ENCODE measurements at regions not wholly inside any gene's neighbourhood (a gene's known extent, or its start where the extent isn't known, plus 50 kb on each side); places are given as distances from the start of the nearest gene placed in this dataset.

- DNase-seq = no peak
Observed at GRCh38 chr2:60290509-60290908, 262.9 kb downstream of the BCL11A start.

GRCh38 chr2:60285626-60286316, 267.7 kb downstream of the BCL11A start:
- no peak for DNase-seq

GRCh38 chr2:60283626-60284025, 269.8 kb downstream of the BCL11A start:
- DNase-seq = no peak

GRCh38 chr2:60282886-60283285, 270.6 kb downstream of the BCL11A start:
- DNase-seq = no peak

GRCh38 chr2:60281730-60282129, 271.7 kb downstream of the BCL11A start:
- DNase-seq = no peak

- DNase-seq = no peak
Observed at GRCh38 chr2:60280238-60280637, 273.2 kb downstream of the BCL11A start.

- DNase-seq = no peak
Observed at GRCh38 chr2:60278906-60279305, 274.5 kb downstream of the BCL11A start.

GRCh38 chr2:60275958-60276357, 277.5 kb downstream of the BCL11A start:
- no peak for DNase-seq

- DNase-seq = no peak
Observed at GRCh38 chr2:60273836-60274235, 279.6 kb downstream of the BCL11A start.

GRCh38 chr2:60271713-60272112, 281.7 kb downstream of the BCL11A start:
- no peak for DNase-seq

GRCh38 chr2:60271131-60271530, 282.3 kb downstream of the BCL11A start:
- DNase-seq = no peak

- DNase-seq = no peak
Observed at GRCh38 chr2:60268661-60269060, 284.8 kb downstream of the BCL11A start.

GRCh38 chr2:60268032-60268431, 285.4 kb downstream of the BCL11A start:
- DNase-seq = no peak

- no peak for DNase-seq
Observed at GRCh38 chr2:60267122-60267521, 286.3 kb downstream of the BCL11A start.

- no peak for DNase-seq
Observed at GRCh38 chr2:60262178-60262577, 291.3 kb downstream of the BCL11A start.

GRCh38 chr2:60260639-60261296, 292.7 kb downstream of the BCL11A start:
- no peak for DNase-seq

- no peak for DNase-seq
Observed at GRCh38 chr2:60259781-60260180, 293.7 kb downstream of the BCL11A start.

- no peak for DNase-seq
Observed at GRCh38 chr2:60252581-60253150, 300.8 kb downstream of the BCL11A start.

- no peak for DNase-seq
Observed at GRCh38 chr2:60251247-60251646, 302.2 kb downstream of the BCL11A start.

GRCh38 chr2:60249879-60250278, 303.6 kb downstream of the BCL11A start:
- no peak for DNase-seq

- DNase-seq = no peak
Observed at GRCh38 chr2:60247471-60247870, 306.0 kb downstream of the BCL11A start.

GRCh38 chr2:60246583-60246982, 306.9 kb downstream of the BCL11A start:
- DNase-seq = no peak

- DNase-seq = no peak
Observed at GRCh38 chr2:60234274-60234986, 319.0 kb downstream of the BCL11A start.

- no peak for DNase-seq
Observed at GRCh38 chr2:60230596-60230995, 322.9 kb downstream of the BCL11A start.

All from NCI-H2107 (cell line).